NT2/D1 (cell line): ENCODE measurements at regions not wholly inside any gene's neighbourhood (a gene's known extent, or its start where the extent isn't known, plus 50 kb on each side); places are given as distances from the start of the nearest gene placed in this dataset.
A peak's percentile ranks its signal among the peaks of the same experiment; 100 is the strongest.
"Not testable (repeated sequence)": the region's sequence is repeated elsewhere in the genome, so short reads cannot be mapped to it uniquely, and the experiment has no call there.

Experiments used
- DNase-seq: peaks from one replicate; pipeline ENCODE4 v3.0.0-alpha.2; 2011; ENCODE audit warnings: low read depth, low spot score
- H3K27me3 ChIP-seq: 2 replicates; pipeline ENCODE4 v1.6.0; 2011; ENCODE audit warnings: mild to moderate bottlenecking; ENCODE audit not compliant: insufficient read length, insufficient read depth
- H3K36me3 ChIP-seq: 2 replicates; pipeline ENCODE4 v1.6.1; 2011; ENCODE audit warnings: mild to moderate bottlenecking, low read length, mixed read lengths; ENCODE audit not compliant: insufficient read depth, insufficient read length
- H3K4me1 ChIP-seq: 2 replicates; pipeline ENCODE4 v1.5.1; 2011; ENCODE audit not compliant: insufficient read depth, insufficient read length
- H3K4me3 ChIP-seq: 2 replicates; pipeline ENCODE4 v1.5.1; 2011; ENCODE audit warnings: low read depth; ENCODE audit not compliant: insufficient read length
- H3K9ac ChIP-seq: 2 replicates; pipeline ENCODE4 v1.6.0; 2011; ENCODE audit warnings: low read depth; ENCODE audit not compliant: insufficient read length
- H3K9me3 ChIP-seq: 2 replicates; pipeline ENCODE4 v1.5.1; 2011; ENCODE audit warnings: mild to moderate bottlenecking, low read length; ENCODE audit not compliant: insufficient read depth
- SUZ12 ChIP-seq: IDR thresholded peaks from 2 replicates; pipeline ENCODE4 v1.6.1; 2011; ENCODE audit not compliant: insufficient read length, insufficient read depth; ENCODE audit errors: extremely low read depth
- YY1 ChIP-seq: IDR thresholded peaks from 2 replicates; pipeline ENCODE4 v1.6.1; 2011; ENCODE audit not compliant: insufficient read length, insufficient read depth
- ZNF274 ChIP-seq: IDR thresholded peaks from 2 replicates; pipeline ENCODE4 v1.6.1; 2011; ENCODE audit warnings: mild to moderate bottlenecking, low read depth, low read length

DNA sequence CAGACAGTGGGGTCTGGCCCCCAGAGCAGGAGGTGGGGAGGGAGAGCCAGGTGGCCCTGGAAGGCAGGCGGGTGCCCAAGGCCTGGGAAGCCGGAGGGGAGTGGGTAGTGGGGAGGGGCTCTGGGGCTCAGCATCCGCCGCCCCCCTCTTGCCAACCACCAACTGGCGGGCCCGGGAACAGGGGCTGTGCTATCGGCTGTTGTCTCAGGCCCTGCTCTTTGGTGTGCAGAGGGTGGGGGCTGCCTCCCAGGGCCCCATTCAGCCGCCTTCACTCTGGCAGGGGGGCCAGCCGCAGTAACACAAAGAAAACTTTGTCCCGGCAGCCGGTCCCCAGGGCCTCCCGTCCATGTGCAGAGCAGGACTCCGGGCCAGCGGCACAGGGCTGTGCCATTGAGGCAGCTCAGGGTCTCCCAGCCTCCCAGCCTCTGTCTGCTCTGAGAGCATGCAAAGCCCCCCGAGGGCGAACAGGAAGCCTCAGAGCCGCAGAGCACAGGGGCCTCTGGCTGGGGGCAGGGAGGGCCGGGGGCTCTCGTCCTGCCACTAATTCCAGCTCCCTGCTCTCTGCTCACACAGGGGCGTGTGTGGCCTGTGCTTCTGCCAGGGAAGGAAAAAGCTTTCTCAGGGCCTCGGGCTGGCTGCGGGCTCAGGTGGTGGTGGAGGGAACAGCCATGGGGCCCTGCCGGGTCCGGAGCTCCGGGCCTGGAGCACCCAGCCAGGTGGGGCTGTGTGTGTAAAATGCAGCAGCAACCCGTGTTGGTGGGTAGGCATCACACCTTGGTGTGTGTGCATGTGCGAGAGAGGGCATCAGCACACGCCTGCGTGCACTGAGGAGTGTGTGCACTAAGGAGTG, 54.2 kb upstream of the NOTCH1 start:
- DNase-seq: no peak
- peaks cover 47% of the 10 kb centered on the region for H3K4me1 ChIP-seq
- no peak overlapping the region for H3K4me3 ChIP-seq
- H3K9me3 ChIP-seq: no peaks in the 10 kb centered on the region
- H3K9ac ChIP-seq: peak overlapping the region; percentile 51
- TF ChIP-seq YY1 (no peak), ZNF274 (no peak), SUZ12 (no peak)
- H3K36me3 ChIP-seq: no peaks in the 10 kb centered on the region
- H3K27me3 ChIP-seq: peaks cover 5% of the 10 kb centered on the region

DNA sequence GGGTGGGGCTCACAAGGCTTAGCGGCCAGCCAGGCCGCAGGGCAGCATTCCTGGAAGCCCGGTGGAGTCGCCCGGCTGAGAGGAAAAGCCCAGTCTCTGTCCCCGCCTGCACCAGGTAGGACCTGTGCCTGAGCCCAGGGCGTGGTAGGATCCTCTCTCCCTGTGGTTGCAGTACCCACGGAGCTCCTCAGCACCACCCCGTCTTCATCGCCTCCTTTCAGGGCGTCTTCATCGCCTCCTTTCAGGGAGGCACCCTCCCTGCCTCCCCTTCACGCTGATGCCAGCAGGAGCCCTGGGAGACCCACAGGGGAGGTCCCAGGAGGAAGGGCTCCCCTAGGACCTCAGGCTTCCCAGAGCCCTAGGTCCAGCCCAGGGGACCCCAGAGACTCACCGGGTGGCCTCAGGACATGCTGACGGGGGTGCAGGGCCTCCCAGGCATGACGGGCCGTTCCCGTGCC, 53.3 kb upstream of the NOTCH1 start:
- no peak for DNase-seq
- peak overlapping the region; percentile 51 for H3K9ac ChIP-seq
- TF ChIP-seq SUZ12: no peak
- peaks cover 9% of the 10 kb centered on the region for H3K27me3 ChIP-seq
- H3K36me3 ChIP-seq: no peaks in the 10 kb centered on the region
- H3K4me3 ChIP-seq: no peak overlapping the region
- H3K9me3 ChIP-seq: no peaks in the 10 kb centered on the region
- peaks cover 40% of the 10 kb centered on the region for H3K4me1 ChIP-seq

DNA sequence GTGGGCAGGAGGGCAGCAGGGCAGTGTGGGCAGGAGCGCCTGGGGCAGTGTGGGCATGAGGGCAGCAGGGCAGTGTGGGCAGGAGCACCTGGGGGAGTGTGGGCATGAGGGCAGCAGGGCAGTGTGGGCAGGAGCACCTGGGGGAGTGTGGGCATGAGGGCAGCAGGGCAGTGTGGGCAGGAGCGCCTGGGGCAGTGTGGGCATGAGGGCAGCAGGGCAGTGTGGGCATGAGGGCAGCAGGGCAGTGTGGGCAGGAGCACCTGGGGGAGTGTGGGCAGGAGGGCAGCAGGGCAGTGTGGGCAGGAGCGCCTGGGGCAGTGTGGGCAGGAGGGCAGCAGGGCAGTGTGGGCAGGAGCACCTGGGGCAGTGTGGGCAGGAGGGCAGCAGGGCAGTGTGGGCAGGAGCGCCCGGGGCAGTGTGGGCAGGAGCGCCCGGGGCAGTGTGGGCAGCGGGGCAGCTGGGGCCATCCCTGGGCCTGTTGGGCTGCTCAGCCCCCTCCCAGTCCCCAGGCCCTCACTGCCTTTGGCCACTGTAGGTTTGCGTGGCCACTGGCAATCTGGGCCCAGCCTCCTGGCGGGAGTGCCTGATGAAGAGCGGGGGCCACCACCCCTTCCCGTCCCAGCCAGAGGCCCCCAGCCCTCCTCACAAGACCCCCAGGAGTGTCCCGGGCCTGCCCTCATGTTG, 52.7 kb upstream of the NOTCH1 start:
- not testable (repeated sequence) for H3K4me3 ChIP-seq, H3K36me3 ChIP-seq, H3K9ac ChIP-seq, DNase-seq, H3K9me3 ChIP-seq, H3K27me3 ChIP-seq
- H3K4me1 ChIP-seq: peaks cover 36% of the 10 kb centered on the region

DNA sequence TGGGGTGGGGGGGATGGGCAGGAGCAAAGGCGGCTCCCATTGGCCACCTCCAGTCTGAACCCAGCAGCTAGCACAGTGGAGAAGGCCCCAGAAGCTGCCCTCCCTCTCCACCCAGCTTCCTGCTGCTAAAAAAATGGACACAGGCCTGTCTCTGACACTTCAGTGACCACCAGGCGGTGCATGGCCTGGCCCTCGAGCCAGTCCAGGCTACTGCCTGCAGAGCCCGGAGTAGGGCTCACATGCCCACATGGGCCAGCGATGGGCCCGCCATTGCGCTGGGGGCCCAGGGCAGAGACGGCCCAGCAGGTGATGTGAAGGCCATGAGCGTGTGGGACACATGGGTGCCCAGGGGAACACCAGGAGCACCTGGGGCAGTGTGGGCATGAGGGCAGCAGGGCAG, 52.1 kb upstream of the NOTCH1 start:
- Histone ChIP-seq H3K36me3 (no peaks in the 10 kb centered on the region), H3K27me3 (peaks cover 9% of the 10 kb centered on the region), H3K4me3 (no peak overlapping the region), H3K9me3 (no peaks in the 10 kb centered on the region), H3K9ac (no peak overlapping the region), H3K4me1 (peaks cover 31% of the 10 kb centered on the region)
- DNase-seq: no peak
- no peak for TF ChIP-seq ZNF274
- TF ChIP-seq YY1: no peak
- TF ChIP-seq SUZ12: no peak

DNA sequence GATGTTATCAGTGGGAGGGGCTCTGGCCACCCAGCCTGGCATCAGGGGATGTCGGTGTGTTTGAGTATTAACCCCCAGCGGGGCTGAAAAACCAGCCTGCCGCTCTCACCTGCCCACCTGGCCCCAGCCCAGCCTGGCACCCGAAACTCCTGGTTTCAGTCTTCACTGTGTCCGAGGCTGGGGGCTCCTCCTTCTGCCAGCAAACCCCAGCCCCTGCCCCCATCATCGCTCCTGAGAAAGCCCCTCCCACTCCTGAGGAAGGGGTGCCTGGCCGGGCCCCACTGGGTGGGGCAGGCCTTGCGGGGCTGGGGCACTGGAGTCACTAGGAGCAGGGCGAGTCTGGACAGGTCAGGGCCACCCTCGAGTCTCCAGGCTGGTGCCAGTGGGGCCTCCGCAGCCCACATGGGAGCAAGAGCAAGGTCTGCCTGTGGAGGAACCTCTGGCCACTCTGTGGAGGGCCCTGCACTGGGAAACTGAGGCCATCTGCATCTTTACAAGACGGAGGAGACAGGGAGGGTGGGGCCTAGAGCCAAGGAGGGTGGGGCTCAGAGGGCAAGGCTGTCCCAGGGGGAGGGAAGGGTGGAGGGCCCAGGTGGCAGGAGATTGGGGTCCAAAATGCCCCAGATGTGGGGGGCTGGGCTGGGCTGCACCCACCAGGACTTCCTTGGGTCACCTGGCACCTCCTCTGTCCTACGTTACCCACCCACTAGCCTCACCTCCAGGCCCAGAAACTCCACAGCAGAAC, 51.5 kb upstream of the NOTCH1 start:
- Histone ChIP-seq H3K36me3 (no peaks in the 10 kb centered on the region), H3K9me3 (no peaks in the 10 kb centered on the region), H3K9ac (peak overlapping the region; percentile 36), H3K4me3 (no peak overlapping the region), H3K4me1 (peaks cover 30% of the 10 kb centered on the region), H3K27me3 (peaks cover 9% of the 10 kb centered on the region)
- no peak for TF ChIP-seq ZNF274
- TF ChIP-seq YY1: no peak
- no peak for TF ChIP-seq SUZ12
- DNase-seq: no peak

DNA sequence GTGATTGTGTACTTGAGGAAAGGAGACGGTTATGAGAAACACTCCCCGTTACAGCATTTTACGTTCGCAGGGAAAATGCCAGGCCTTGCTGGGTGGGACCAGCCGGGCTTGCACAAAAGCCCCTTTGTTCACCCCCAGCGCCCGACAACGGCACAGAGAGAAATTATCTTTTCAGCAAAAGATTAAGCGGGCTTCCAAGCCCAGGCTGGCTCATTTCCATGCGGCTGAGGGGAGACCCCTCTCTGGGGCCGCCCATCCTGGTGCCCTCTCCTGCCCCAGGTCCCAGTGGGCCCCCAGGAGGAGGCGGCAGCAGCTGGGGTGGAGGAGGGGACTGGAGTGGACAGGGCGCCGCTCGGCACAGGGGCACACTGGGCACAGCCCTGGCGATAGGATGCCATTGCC, 50.8 kb upstream of the NOTCH1 start:
- Histone ChIP-seq H3K9ac (no peak overlapping the region), H3K4me1 (peaks cover 26% of the 10 kb centered on the region), H3K36me3 (no peaks in the 10 kb centered on the region), H3K27me3 (peaks cover 9% of the 10 kb centered on the region), H3K9me3 (no peaks in the 10 kb centered on the region), H3K4me3 (no peak overlapping the region)
- TF ChIP-seq ZNF274: no peak
- no peak for TF ChIP-seq YY1
- no peak for DNase-seq

DNA sequence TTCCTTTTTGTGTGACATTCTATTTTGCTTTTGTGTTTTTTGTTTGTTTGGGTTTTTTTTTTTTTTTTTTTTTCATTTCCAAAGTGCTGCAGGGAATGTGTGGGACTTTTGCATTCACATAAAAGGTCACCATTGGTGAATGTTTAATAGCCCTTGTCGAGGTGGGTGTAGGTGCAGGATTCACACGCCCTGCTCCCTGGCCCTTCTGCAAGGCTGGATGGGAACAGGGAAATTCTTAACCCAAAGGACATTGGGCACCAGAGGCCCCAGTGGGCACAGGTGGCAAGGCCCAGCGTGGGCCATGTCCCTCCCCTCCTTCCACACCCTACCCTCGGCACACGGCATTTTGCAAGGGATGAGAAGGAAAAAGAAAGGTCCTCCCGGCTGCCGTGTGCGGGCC, 50.4 kb upstream of the NOTCH1 start:
- Histone ChIP-seq H3K4me3 (no peak overlapping the region), H3K4me1 (peaks cover 23% of the 10 kb centered on the region), H3K36me3 (no peaks in the 10 kb centered on the region), H3K27me3 (peaks cover 9% of the 10 kb centered on the region), H3K9me3 (no peaks in the 10 kb centered on the region), H3K9ac (no peak overlapping the region)
- DNase-seq: no peak
- TF ChIP-seq ZNF274 (no peak), SUZ12 (no peak), YY1 (no peak)
